SK-N-SH treated with all-trans-retinoic acid at 6 μM for 48 hours (cell line): ENCODE measurements at regions not wholly inside any gene's neighbourhood (a gene's known extent, or its start where the extent isn't known, plus 50 kb on each side); places are given as distances from the start of the nearest gene placed in this dataset.

Source experiments
- ATAC-seq: fragments of 200-7000 bp; cut with Tn5 transposase; 3 replicates; pipeline ENCODE4 v1.9.1; 2020; ENCODE audit warnings: mild to moderate bottlenecking, moderate library complexity
- BACH2 ChIP-seq: fragments of 250-450 bp; sonication (Bioruptor Pico); IDR thresholded peaks from 2 replicates; pipeline ENCODE4 v1.9.0; 2021; ENCODE audit warnings: mild to moderate bottlenecking, borderline replicate concordance
- ESRRG ChIP-seq: fragments of 250-450 bp; sonication (Bioruptor Pico); IDR thresholded peaks from 2 replicates; pipeline ENCODE4 v1.6.1; 2021; ENCODE audit warnings: mild to moderate bottlenecking
- GLIS3 ChIP-seq: fragments of 250-450 bp; sonication (Bioruptor Pico); IDR thresholded peaks from 2 replicates; pipeline ENCODE4 v1.5.0; 2020; ENCODE audit warnings: mild to moderate bottlenecking, moderate library complexity
- ISL1 ChIP-seq: fragments of 250-450 bp; sonication (Bioruptor Pico); IDR thresholded peaks from 2 replicates; pipeline ENCODE4 v2.1.2; 2022; ENCODE audit warnings: mild to moderate bottlenecking, moderate library complexity
- OSR1 ChIP-seq: fragments of 250-450 bp; sonication (Bioruptor Pico); IDR thresholded peaks from 2 replicates; pipeline ENCODE4 v1.8.0; 2022; ENCODE audit warnings: moderate library complexity, mild to moderate bottlenecking, inconsistent platforms
- RARB ChIP-seq: fragments of 250-450 bp; sonication (Bioruptor Pico); IDR thresholded peaks from 2 replicates; pipeline ENCODE4 v1.8.0; 2021; ENCODE audit warnings: mild to moderate bottlenecking, moderate library complexity
- SNAI2 ChIP-seq: fragments of 250-450 bp; sonication (Bioruptor Pico); IDR thresholded peaks from 2 replicates; pipeline ENCODE4 v1.5.0; 2020; ENCODE audit warnings: mild to moderate bottlenecking, moderate library complexity
- TCF4 ChIP-seq: fragments of 250-450 bp; sonication (Bioruptor Pico); IDR thresholded peaks from 2 replicates; pipeline ENCODE4 v1.8.0; 2021; ENCODE audit warnings: mild to moderate bottlenecking, moderate library complexity, borderline replicate concordance
- TOX ChIP-seq: fragments of 250-450 bp; sonication (Bioruptor Pico); IDR thresholded peaks from 2 replicates; pipeline ENCODE4 v1.8.0; 2021; ENCODE audit warnings: mild to moderate bottlenecking, moderate library complexity, borderline replicate concordance
- ZC3H10 ChIP-seq: fragments of 250-450 bp; sonication (Bioruptor Pico); IDR thresholded peaks from 2 replicates; pipeline ENCODE4 v1.5.1; 2021; ENCODE audit warnings: mild to moderate bottlenecking, moderate library complexity
- ZNF8 ChIP-seq: fragments of 450-650 bp; formaldehyde crosslinking; IDR thresholded peaks from 2 replicates; pipeline ENCODE4 v1.5.0; 2020; ENCODE audit warnings: mild to moderate bottlenecking, moderate library complexity
- TF ChIP-seq, protein P1 (sequence below): fragments of 250-450 bp; sonication (Bioruptor Pico); IDR thresholded peaks from 2 replicates; pipeline ENCODE4 v1.8.0; 2020; ENCODE audit warnings: mild to moderate bottlenecking, moderate library complexity, borderline replicate concordance
- TF ChIP-seq, protein P2 (sequence below): fragments of 250-450 bp; sonication (Bioruptor Pico); IDR thresholded peaks from 2 replicates; pipeline ENCODE4 v1.5.1; 2020; ENCODE audit warnings: low read depth, mild to moderate bottlenecking, moderate library complexity
- TF ChIP-seq, protein P3 (sequence below): fragments of 250-450 bp; sonication (Bioruptor Pico); IDR thresholded peaks from 2 replicates; pipeline ENCODE4 v1.5.1; 2021; ENCODE audit warnings: mild to moderate bottlenecking, moderate library complexity
- TF ChIP-seq, protein P4 (sequence below): fragments of 250-450 bp; sonication (Bioruptor Pico); IDR thresholded peaks from 2 replicates; pipeline ENCODE4 v1.5.0; 2020; ENCODE audit warnings: mild to moderate bottlenecking, moderate library complexity

DNA sequence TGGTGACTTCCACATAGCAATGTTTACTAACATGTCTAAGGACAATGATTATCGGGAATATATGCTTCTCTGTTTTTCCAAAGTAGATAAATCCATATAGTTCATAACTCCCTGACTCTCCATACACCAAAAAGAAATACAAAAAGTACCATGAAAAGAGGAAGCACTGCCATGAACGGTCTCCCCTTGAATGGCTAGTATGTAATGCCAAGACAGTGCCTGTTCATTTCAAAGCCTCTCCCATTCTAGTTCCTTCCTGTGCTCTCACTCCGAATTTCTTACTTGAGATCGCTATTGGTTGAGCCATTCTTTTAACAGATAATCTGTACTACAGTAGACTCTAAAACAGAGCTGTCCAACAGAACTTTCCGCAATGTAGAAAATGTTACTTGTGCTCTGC, 54.8 kb upstream of the EDN1 start:
- TF ChIP-seq ESRRG (CRISPR knock-in tag) (no peak), RARB (CRISPR knock-in tag) (no peak), SNAI2 (no peak), GLIS3 (CRISPR knock-in tag) (no peak), TCF4 (CRISPR knock-in tag) (no peak), TOX (CRISPR knock-in tag) (no peak), ZNF8 (CRISPR knock-in tag) (no peak), OSR1 (CRISPR knock-in tag) (no peak), ZC3H10 (no peak)
- TF ChIP-seq, protein P1, sequence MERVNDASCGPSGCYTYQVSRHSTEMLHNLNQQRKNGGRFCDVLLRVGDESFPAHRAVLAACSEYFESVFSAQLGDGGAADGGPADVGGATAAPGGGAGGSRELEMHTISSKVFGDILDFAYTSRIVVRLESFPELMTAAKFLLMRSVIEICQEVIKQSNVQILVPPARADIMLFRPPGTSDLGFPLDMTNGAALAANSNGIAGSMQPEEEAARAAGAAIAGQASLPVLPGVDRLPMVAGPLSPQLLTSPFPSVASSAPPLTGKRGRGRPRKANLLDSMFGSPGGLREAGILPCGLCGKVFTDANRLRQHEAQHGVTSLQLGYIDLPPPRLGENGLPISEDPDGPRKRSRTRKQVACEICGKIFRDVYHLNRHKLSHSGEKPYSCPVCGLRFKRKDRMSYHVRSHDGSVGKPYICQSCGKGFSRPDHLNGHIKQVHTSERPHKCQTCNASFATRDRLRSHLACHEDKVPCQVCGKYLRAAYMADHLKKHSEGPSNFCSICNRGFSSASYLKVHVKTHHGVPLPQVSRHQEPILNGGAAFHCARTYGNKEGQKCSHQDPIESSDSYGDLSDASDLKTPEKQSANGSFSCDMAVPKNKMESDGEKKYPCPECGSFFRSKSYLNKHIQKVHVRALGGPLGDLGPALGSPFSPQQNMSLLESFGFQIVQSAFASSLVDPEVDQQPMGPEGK, result no peak
- TF ChIP-seq, protein P2, sequence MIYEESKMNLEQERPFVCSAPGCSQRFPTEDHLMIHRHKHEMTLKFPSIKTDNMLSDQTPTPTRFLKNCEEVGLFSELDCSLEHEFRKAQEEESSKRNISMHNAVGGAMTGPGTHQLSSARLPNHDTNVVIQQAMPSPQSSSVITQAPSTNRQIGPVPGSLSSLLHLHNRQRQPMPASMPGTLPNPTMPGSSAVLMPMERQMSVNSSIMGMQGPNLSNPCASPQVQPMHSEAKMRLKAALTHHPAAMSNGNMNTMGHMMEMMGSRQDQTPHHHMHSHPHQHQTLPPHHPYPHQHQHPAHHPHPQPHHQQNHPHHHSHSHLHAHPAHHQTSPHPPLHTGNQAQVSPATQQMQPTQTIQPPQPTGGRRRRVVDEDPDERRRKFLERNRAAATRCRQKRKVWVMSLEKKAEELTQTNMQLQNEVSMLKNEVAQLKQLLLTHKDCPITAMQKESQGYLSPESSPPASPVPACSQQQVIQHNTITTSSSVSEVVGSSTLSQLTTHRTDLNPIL, result no peak
- TF ChIP-seq, protein P3, sequence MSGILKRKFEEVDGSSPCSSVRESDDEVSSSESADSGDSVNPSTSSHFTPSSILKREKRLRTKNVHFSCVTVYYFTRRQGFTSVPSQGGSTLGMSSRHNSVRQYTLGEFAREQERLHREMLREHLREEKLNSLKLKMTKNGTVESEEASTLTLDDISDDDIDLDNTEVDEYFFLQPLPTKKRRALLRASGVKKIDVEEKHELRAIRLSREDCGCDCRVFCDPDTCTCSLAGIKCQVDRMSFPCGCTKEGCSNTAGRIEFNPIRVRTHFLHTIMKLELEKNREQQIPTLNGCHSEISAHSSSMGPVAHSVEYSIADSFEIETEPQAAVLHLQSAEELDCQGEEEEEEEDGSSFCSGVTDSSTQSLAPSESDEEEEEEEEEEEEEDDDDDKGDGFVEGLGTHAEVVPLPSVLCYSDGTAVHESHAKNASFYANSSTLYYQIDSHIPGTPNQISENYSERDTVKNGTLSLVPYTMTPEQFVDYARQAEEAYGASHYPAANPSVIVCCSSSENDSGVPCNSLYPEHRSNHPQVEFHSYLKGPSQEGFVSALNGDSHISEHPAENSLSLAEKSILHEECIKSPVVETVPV (CRISPR knock-in tag), result no peak
- TF ChIP-seq, protein P4, sequence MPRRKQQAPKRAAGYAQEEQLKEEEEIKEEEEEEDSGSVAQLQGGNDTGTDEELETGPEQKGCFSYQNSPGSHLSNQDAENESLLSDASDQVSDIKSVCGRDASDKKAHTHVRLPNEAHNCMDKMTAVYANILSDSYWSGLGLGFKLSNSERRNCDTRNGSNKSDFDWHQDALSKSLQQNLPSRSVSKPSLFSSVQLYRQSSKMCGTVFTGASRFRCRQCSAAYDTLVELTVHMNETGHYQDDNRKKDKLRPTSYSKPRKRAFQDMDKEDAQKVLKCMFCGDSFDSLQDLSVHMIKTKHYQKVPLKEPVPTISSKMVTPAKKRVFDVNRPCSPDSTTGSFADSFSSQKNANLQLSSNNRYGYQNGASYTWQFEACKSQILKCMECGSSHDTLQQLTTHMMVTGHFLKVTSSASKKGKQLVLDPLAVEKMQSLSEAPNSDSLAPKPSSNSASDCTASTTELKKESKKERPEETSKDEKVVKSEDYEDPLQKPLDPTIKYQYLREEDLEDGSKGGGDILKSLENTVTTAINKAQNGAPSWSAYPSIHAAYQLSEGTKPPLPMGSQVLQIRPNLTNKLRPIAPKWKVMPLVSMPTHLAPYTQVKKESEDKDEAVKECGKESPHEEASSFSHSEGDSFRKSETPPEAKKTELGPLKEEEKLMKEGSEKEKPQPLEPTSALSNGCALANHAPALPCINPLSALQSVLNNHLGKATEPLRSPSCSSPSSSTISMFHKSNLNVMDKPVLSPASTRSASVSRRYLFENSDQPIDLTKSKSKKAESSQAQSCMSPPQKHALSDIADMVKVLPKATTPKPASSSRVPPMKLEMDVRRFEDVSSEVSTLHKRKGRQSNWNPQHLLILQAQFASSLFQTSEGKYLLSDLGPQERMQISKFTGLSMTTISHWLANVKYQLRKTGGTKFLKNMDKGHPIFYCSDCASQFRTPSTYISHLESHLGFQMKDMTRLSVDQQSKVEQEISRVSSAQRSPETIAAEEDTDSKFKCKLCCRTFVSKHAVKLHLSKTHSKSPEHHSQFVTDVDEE, result no peak
- TF ChIP-seq, all 23 proteins: peak for 0
- ATAC-seq, result no peak

DNA sequence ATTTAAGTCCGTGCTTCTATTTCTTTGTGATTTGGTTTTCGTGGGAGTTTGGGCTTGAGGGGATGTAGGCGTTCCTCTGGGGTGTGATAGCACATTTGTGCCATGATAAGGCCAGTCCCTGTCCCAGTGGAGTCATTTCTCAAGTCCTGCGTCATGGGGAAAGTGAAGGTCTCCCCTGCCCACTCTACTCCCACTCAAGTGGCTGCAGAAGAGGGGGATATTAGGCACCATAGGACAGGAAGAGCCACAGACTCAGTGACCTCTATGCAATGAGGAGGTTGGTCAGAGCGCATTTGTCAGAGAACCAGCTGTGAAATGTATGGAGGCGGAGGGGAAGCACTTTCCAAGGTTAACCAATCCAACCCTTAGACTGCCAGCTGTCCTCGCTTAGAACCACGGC, 51.9 kb upstream of the EDN1 start:
- ATAC-seq, result no peak
- TF ChIP-seq BACH2 (CRISPR knock-in tag), result no peak
- no peak for TF ChIP-seq ZNF8 (CRISPR knock-in tag)
- no peak for TF ChIP-seq SNAI2
- no peak for TF ChIP-seq ISL1 (CRISPR knock-in tag)
- no peak for TF ChIP-seq TCF4 (CRISPR knock-in tag)
